Spleen (tissue), 11 donors: ENCODE measurements at regions not wholly inside any gene's neighbourhood (a gene's known extent, or its start where the extent isn't known, plus 50 kb on each side); places are given as distances from the start of the nearest gene placed in this dataset.
"Not testable (repeated sequence)": the region's sequence is repeated elsewhere in the genome, so short reads cannot be mapped to it uniquely, and the experiment has no call there.

Source experiments
- DNase-seq: peaks from one replicate; pipeline ENCODE4 v3.0.0-alpha.2; 2020
- H3K27ac ChIP-seq, 8 donors: fragments of 200-600 bp; sonication (generic) in 7 of 8; 1 replicate in 4 of 8; 2 replicates in 4 of 8; pipeline versions ENCODE4 v1.5.0 to v1.8.0; 2016 to 2021; ENCODE audit warnings: inconsistent platforms in 4 of 8, mild to moderate bottlenecking in 4 of 8, moderate library complexity in 1 of 8
- H3K27me3 ChIP-seq, 7 donors: fragments of 200-600 bp; sonication (generic) in 6 of 7; replicated peaks in 1 of 7; 1 replicate in 4 of 7; 2 replicates in 3 of 7; pipeline versions ENCODE4 v1.5.0 to v1.8.0; 2016 to 2021; ENCODE audit warnings: inconsistent platforms in 3 of 7, mild to moderate bottlenecking in 1 of 7
- H3K36me3 ChIP-seq, 6 donors: fragments of 200-600 bp; sonication (generic) in 5 of 6; 1 replicate in 4 of 6; 2 replicates in 2 of 6; pipeline versions ENCODE4 v1.5.0 to v1.8.0; 2016 to 2021; ENCODE audit warnings: inconsistent platforms in 2 of 6
- H3K4me1 ChIP-seq, 6 donors: fragments of 200-600 bp; sonication (generic) in 5 of 6; 1 replicate in 3 of 6; 2 replicates in 3 of 6; pipeline versions ENCODE4 v1.5.0 to v1.8.0; 2016 to 2021; ENCODE audit warnings: inconsistent platforms in 3 of 6
- H3K4me3 ChIP-seq, 8 donors: fragments of 200-600 bp; sonication (generic) in 7 of 8; 1 replicate in 4 of 8; 2 replicates in 4 of 8; pipeline versions ENCODE4 v1.5.0 to v1.8.0; 2016 to 2021; ENCODE audit warnings: inconsistent platforms in 4 of 8, mild to moderate bottlenecking in 4 of 8, moderate library complexity in 2 of 8
- H3K9me3 ChIP-seq, 8 donors: fragments of 200-600 bp; sonication (generic) in 7 of 8; 1 replicate in 4 of 8; 2 replicates in 4 of 8; pipeline versions ENCODE4 v1.5.0 to v1.8.0; 2016 to 2021; ENCODE audit warnings: inconsistent platforms in 4 of 8
- POLR2A ChIP-seq, 3 donors: fragments of 450-650 bp; IDR thresholded peaks; one replicate each; pipeline ENCODE4 v1.5.1; 2017; ENCODE audit warnings: antibody characterized with exemption in 3 of 3, mild to moderate bottlenecking in 1 of 3
- POLR2AphosphoS5 ChIP-seq, 3 donors: sonication (generic); formaldehyde crosslinking; IDR thresholded peaks; one replicate each; pipeline ENCODE4 v1.5.1; 2017; ENCODE audit warnings: antibody characterized with exemption in 3 of 3
- WGBS, 5 donors: extraction: QIAGEN DNeasy Blood & Tissue Kit in 3 of 5; methylation state at CpG; one replicate each; pipeline versions ENCODE4 v1.1.5 to v1.1.7; 2013 to 2018; 5-methylcytosine and 5-hydroxymethylcytosine counted together
- intact Hi-C: fragments of 100-400 bp; cut with DNase I; formaldehyde crosslinking; loops from one replicate; pipeline ENCODE4 v1.15.0; 2023; ENCODE audit warnings: low total_unique reads
- TF ChIP-seq, protein P1 (sequence below), 11 experiments: fragments of 200-600 bp in 7 of 11; fragments of 450-650 bp in 4 of 11; sonication (generic) in 4 of 11; IDR thresholded peaks in 8 of 11; conservative IDR thresholded peaks in 3 of 11; 1 replicate in 7 of 11; 2 replicates in 4 of 11; pipeline versions ENCODE4 v1.4.0 to v1.8.0; 2016 to 2021; ENCODE audit warnings: antibody characterized with exemption in 11 of 11, inconsistent platforms in 4 of 11, mild to moderate bottlenecking in 1 of 11
- donor health status: healthy with polysubstance abuse.
- donor health status: DM: no; HTN: no; CAD: no; lungs with moderate emphysema.
- donor health status: DM: no; HTN: no; CAD: no.
- donor health status: Bipolar disorder and iron deficiency.
- donor health status: healthy.
- donor health status: DM: no; HTN: no; CAD: no.
- donor health status: DM: yes; HTN: yes; CAD: no.

DNA sequence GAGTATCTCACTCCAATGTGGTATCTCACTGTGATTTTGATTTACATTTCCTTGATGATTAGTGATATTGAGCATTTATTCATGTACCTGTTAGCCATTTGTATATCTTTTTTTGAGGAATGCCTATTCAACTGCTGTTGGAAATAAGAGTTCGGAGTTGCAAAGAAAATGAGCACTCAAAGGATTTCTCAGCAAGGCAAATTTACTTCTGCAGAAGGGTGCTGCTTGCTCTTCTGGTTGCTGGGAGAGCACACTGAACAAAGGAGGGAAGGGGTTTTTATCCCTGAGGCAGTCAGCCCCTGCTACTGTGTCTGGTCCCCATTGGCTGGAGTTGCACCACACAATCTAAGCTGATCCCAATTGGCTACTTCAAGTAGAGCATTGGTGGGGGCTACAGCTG is 822.4 kb upstream of the ADGRB3 start:
- 82 to 96% (median 89%) methylated on average over 1 of the region's 1 CpG for WGBS, 5 donors
- no peak for DNase-seq
- intact Hi-C loops, result no loop called here
- no peak for TF ChIP-seq POLR2A (IDR thresholded peaks at IDR 0.05)
- TF ChIP-seq, protein P1, sequence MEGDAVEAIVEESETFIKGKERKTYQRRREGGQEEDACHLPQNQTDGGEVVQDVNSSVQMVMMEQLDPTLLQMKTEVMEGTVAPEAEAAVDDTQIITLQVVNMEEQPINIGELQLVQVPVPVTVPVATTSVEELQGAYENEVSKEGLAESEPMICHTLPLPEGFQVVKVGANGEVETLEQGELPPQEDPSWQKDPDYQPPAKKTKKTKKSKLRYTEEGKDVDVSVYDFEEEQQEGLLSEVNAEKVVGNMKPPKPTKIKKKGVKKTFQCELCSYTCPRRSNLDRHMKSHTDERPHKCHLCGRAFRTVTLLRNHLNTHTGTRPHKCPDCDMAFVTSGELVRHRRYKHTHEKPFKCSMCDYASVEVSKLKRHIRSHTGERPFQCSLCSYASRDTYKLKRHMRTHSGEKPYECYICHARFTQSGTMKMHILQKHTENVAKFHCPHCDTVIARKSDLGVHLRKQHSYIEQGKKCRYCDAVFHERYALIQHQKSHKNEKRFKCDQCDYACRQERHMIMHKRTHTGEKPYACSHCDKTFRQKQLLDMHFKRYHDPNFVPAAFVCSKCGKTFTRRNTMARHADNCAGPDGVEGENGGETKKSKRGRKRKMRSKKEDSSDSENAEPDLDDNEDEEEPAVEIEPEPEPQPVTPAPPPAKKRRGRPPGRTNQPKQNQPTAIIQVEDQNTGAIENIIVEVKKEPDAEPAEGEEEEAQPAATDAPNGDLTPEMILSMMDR (IDR thresholded peaks at IDR 0.05 in 8 of 11, conservative IDR thresholded peaks at IDR 0.05 in 3 of 11), result no peak
- no peak for TF ChIP-seq POLR2AphosphoS5 (IDR thresholded peaks at IDR 0.05)
- peaks cover 0 to 62% (median 50%) of the 10 kb centered on the region in 8 donors for H3K9me3 ChIP-seq
- H3K27ac ChIP-seq, result no peak overlapping the region
- H3K36me3 ChIP-seq, result no peaks in the 10 kb centered on the region
- H3K4me1 ChIP-seq, result no peaks in the 10 kb centered on the region
- no peak overlapping the region for H3K4me3 ChIP-seq
- H3K27me3 ChIP-seq, result no peaks in the 10 kb centered on the region

DNA sequence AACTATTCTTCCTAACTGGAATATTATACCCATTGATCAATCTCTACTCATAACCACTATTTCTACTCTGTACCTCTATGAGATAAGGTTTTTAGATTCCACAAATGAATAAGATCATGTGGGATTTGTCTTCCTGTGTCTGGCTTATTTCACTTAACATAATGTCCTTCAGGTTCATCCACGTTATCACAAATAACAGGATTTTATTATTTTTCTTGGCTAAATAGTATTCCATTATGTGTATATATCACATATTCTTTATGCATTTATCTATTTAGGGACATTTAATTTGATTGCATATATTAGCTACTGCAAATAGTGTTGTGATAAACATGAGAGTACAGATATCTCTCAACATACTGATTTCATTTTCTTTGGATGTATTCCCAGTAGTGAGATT is 823.0 kb upstream of the ADGRB3 start:
- H3K27ac ChIP-seq, result no peak overlapping the region
- DNase-seq, result no peak
- WGBS, 5 donors, result 76 to 91% (median 80%) methylated on average over 1 of the region's 1 CpG
- no peaks in the 10 kb centered on the region for H3K4me1 ChIP-seq
- peaks cover 0 to 61% (median 50%) of the 10 kb centered on the region in 8 donors for H3K9me3 ChIP-seq
- no peaks in the 10 kb centered on the region for H3K36me3 ChIP-seq
- TF ChIP-seq, protein P1 (IDR thresholded peaks at IDR 0.05 in 8 of 11, conservative IDR thresholded peaks at IDR 0.05 in 3 of 11), result no peak
- no peak for TF ChIP-seq POLR2AphosphoS5 (IDR thresholded peaks at IDR 0.05)
- TF ChIP-seq POLR2A (IDR thresholded peaks at IDR 0.05), result no peak
- H3K4me3 ChIP-seq, result no peak overlapping the region
- H3K27me3 ChIP-seq, result no peaks in the 10 kb centered on the region
- intact Hi-C loops, result no loop called here

DNA sequence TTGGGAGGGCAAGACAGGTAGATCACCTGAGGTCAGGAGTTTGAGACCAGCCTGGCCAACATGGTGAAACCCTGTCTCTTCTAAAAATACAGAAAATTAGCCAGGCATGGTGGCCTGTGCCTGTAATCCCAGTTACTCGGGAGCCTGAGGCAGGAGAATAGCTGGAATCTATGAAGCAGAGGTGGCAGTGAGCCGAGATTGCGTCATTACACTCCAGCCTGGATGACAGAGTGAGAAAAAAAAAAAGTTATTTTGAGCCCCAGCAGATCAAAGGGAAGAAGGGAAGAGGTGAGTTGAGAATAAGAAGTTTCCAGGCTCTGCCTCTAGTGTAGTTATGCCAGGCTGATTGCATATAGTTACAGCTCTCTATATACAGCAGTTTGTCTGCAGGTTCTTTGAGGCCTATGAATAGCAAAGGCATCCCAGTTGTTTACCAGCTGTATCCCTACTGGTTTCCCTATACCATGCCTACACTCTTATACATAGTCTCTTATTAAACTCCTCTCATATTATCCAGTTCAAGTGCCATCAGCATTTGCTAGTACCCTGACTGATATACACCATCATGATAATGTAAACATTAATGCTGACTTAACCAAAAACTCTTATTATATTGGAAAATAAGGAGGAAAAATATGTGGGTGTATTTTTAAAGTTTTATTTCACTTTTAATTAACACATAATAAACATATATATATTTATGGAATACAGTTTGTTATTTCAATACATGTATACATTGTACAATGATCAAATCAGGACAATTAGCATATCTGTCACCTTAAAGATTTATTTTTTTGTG is 823.6 kb upstream of the ADGRB3 start:
- 81 to 89% (median 85%) methylated on average over 3 of the region's 3 CpGs for WGBS, 5 donors
- no peak overlapping the region for H3K27ac ChIP-seq
- intact Hi-C loops, result no loop called here
- H3K4me1 ChIP-seq, result no peaks in the 10 kb centered on the region
- no peak for TF ChIP-seq POLR2A (IDR thresholded peaks at IDR 0.05)
- TF ChIP-seq, protein P1 (IDR thresholded peaks at IDR 0.05 in 8 of 11, conservative IDR thresholded peaks at IDR 0.05 in 3 of 11), result no peak
- no peak for TF ChIP-seq POLR2AphosphoS5 (IDR thresholded peaks at IDR 0.05)
- no peaks in the 10 kb centered on the region for H3K27me3 ChIP-seq
- DNase-seq, result no peak
- H3K9me3 ChIP-seq, result peaks cover 0 to 59% (median 49%) of the 10 kb centered on the region in 8 donors
- H3K4me3 ChIP-seq, result no peak overlapping the region
- no peaks in the 10 kb centered on the region for H3K36me3 ChIP-seq

DNA sequence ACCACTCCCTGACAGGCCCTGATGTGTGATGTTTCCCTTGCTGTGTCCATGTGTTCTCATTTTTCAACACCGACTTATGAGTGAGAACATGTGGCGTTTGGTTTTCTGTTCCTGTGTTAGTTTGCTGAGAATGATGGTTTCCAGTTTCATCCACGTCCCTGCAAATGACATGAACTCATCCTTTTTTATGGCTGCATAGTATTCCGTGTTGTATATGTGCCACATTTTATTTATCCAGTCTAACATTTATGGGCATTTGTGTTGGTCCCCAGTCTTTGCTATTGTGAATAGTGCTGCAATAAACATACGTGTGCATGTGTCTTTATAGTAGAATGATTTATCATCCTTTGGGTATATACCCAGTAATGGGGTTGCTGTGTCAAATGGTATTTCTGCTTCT is 830.3 kb upstream of the ADGRB3 start:
- 75 to 86% (median 85%) methylated on average over 5 of the region's 5 CpGs for WGBS, 5 donors
- H3K27me3 ChIP-seq, H3K4me3 ChIP-seq, H3K27ac ChIP-seq, H3K36me3 ChIP-seq, intact Hi-C loops, H3K4me1 ChIP-seq, DNase-seq: not testable (repeated sequence)
- H3K9me3 ChIP-seq, result peaks cover 0 to 40% (median 28%) of the 10 kb centered on the region in 8 donors
